Neural progenitor cell (in vitro differentiated cells): ENCODE measurements at regions not wholly inside any gene's neighbourhood (a gene's known extent, or its start where the extent isn't known, plus 50 kb on each side); places are given as distances from the start of the nearest gene placed in this dataset.

Experiments
- DNase-seq: peaks from one replicate; pipeline ENCODE4 v3.0.0-alpha.2; 2016; ENCODE audit warnings: low spot score
- H2AFZ ChIP-seq: fragments of 200-600 bp; sonication (generic); replicated peaks from 2 replicates; pipeline ENCODE4 v1.6.1; 2016; ENCODE audit warnings: antibody characterized with exemption
- H3F3A ChIP-seq: fragments of 200-600 bp; sonication (generic); 2 replicates; pipeline ENCODE4 v1.6.1; 2016; ENCODE audit warnings: antibody characterized with exemption, low read depth
- H3K27ac ChIP-seq: fragments of 200-600 bp; sonication (generic); 2 replicates; pipeline ENCODE4 v1.5.1; 2016; ENCODE audit warnings: mild to moderate bottlenecking
- H3K27me3 ChIP-seq: fragments of 200-600 bp; sonication (generic); 2 replicates; pipeline ENCODE4 v1.6.1; 2016; ENCODE audit warnings: mild to moderate bottlenecking, moderate library complexity
- H3K36me3 ChIP-seq: fragments of 200-600 bp; sonication (generic); 2 replicates; pipeline ENCODE4 v1.5.1; 2016
- H3K4me1 ChIP-seq: fragments of 200-600 bp; sonication (generic); 2 replicates; pipeline ENCODE4 v1.6.1; 2016; ENCODE audit warnings: mixed run types
- H3K4me2 ChIP-seq: fragments of 200-600 bp; sonication (generic); 2 replicates; pipeline ENCODE4 v1.6.1; 2016
- H3K4me3 ChIP-seq: fragments of 200-600 bp; sonication (generic); 2 replicates; pipeline ENCODE4 v1.5.1; 2016
- H3K79me2 ChIP-seq: fragments of 200-600 bp; sonication (generic); 2 replicates; pipeline ENCODE4 v1.6.1; 2016; ENCODE audit warnings: low read depth
- H3K9ac ChIP-seq: fragments of 200-600 bp; sonication (generic); 2 replicates; pipeline ENCODE4 v1.6.1; 2016
- H3K9me3 ChIP-seq: fragments of 200-600 bp; sonication (generic); 2 replicates; pipeline ENCODE4 v1.5.1; 2016; ENCODE audit warnings: low read depth
- H4K20me1 ChIP-seq: fragments of 200-600 bp; sonication (generic); 2 replicates; pipeline ENCODE4 v1.6.1; 2016; ENCODE audit warnings: low read depth
- H3K27ac Mint-ChIP-seq: 3 replicates; pipeline ENCODE4 v1.8.0; 2021; ENCODE audit warnings: mixed read lengths
- H3K27me3 Mint-ChIP-seq: 2 replicates; pipeline ENCODE4 v1.8.0; 2022; ENCODE audit warnings: low read depth, mild to moderate bottlenecking, inconsistent platforms, moderate library complexity, mixed read lengths; ENCODE audit not compliant: insufficient read depth
- H3K36me3 Mint-ChIP-seq: 3 replicates; pipeline ENCODE4 v1.8.0; 2021; ENCODE audit warnings: mixed read lengths
- H3K4me1 Mint-ChIP-seq: 3 replicates; pipeline ENCODE4 v1.8.0; 2021; ENCODE audit warnings: mixed read lengths
- H3K4me3 Mint-ChIP-seq: 3 replicates; pipeline ENCODE4 v1.8.0; 2021; ENCODE audit warnings: mild to moderate bottlenecking, moderate library complexity, mixed read lengths
- H3K9me3 Mint-ChIP-seq: 3 replicates; pipeline ENCODE4 v1.8.0; 2020; ENCODE audit warnings: mixed read lengths
- CTCF ChIP-seq: fragments of 200-600 bp; sonication (generic); IDR thresholded peaks from 2 replicates; pipeline ENCODE4 v1.5.1; 2017; ENCODE audit warnings: antibody characterized with exemption, mild to moderate bottlenecking
- EZH2 ChIP-seq: fragments of 200-600 bp; sonication (generic); IDR thresholded peaks from 2 replicates; pipeline ENCODE4 v1.6.1; 2017; ENCODE audit warnings: antibody characterized with exemption, mild to moderate bottlenecking, moderate library complexity
- EZH2phosphoT487 ChIP-seq: fragments of 200-600 bp; sonication (generic); IDR thresholded peaks from 2 replicates; pipeline ENCODE4 v1.6.1; 2017; ENCODE audit warnings: antibody characterized with exemption

GRCh38 chr11:134008634-134009071, 51.9 kb upstream of the IGSF9B start:
- TF ChIP-seq EZH2 (no peak), EZH2phosphoT487 (no peak), CTCF (no peak)
- Histone ChIP-seq H3K4me1 (no peaks in the 10 kb centered on the region), H3K27me3 (no peaks in the 10 kb centered on the region), H2AFZ (no peak overlapping the region), H3K4me2 (no peak overlapping the region), H3K9ac (no peak overlapping the region), H3K9me3 (no peaks in the 10 kb centered on the region), H3K36me3 (no peaks in the 10 kb centered on the region), H3F3A (no peaks in the 10 kb centered on the region), H3K79me2 (no peaks in the 10 kb centered on the region), H4K20me1 (no peaks in the 10 kb centered on the region), H3K4me3 (no peak overlapping the region), H3K27ac (no peak overlapping the region)
- H3K36me3 Mint-ChIP-seq = no peaks in the 10 kb centered on the region
- H3K27ac Mint-ChIP-seq = no peak overlapping the region
- no peaks in the 10 kb centered on the region for H3K9me3 Mint-ChIP-seq
- DNase-seq = no peak
- no peak overlapping the region for H3K4me3 Mint-ChIP-seq
- H3K4me1 Mint-ChIP-seq = peaks cover 3% of the 10 kb centered on the region
- H3K27me3 Mint-ChIP-seq = peaks cover 8% of the 10 kb centered on the region

GRCh38 chr11:134013518-134013917, 55.4 kb upstream of the JAM3 start:
- Histone ChIP-seq H3F3A (no peaks in the 10 kb centered on the region), H3K27me3 (peaks cover 29% of the 10 kb centered on the region), H3K27ac (no peak overlapping the region), H3K9me3 (no peaks in the 10 kb centered on the region), H3K36me3 (no peaks in the 10 kb centered on the region), H3K79me2 (no peaks in the 10 kb centered on the region), H4K20me1 (no peaks in the 10 kb centered on the region), H3K9ac (no peak overlapping the region), H3K4me2 (no peak overlapping the region), H2AFZ (no peak overlapping the region), H3K4me3 (no peak overlapping the region), H3K4me1 (no peaks in the 10 kb centered on the region)
- Mint-ChIP-seq H3K4me3 (no peak overlapping the region), H3K4me1 (no peaks in the 10 kb centered on the region), H3K9me3 (no peaks in the 10 kb centered on the region), H3K27me3 (peaks cover 11% of the 10 kb centered on the region), H3K27ac (no peak overlapping the region), H3K36me3 (no peaks in the 10 kb centered on the region)
- TF ChIP-seq CTCF (no peak), EZH2 (no peak)
- no peak for DNase-seq

GRCh38 chr11:134014511-134014910, 54.4 kb upstream of the JAM3 start:
- H3K9ac ChIP-seq = no peak overlapping the region
- H3K4me2 ChIP-seq = no peak overlapping the region
- no peaks in the 10 kb centered on the region for H3K36me3 Mint-ChIP-seq
- peaks cover 3% of the 10 kb centered on the region for H3K9me3 Mint-ChIP-seq
- no peak overlapping the region for H3K4me3 Mint-ChIP-seq
- H3K27me3 Mint-ChIP-seq = peaks cover 8% of the 10 kb centered on the region
- no peaks in the 10 kb centered on the region for H3K36me3 ChIP-seq
- no peak overlapping the region for H3K27ac ChIP-seq
- H3K9me3 ChIP-seq = no peaks in the 10 kb centered on the region
- H3K79me2 ChIP-seq = no peaks in the 10 kb centered on the region
- H3K4me1 ChIP-seq = no peaks in the 10 kb centered on the region
- H3K27ac Mint-ChIP-seq = no peak overlapping the region
- TF ChIP-seq CTCF (peak; percentile 71), EZH2 (no peak), EZH2phosphoT487 (no peak)
- H4K20me1 ChIP-seq = no peaks in the 10 kb centered on the region
- H3F3A ChIP-seq = no peaks in the 10 kb centered on the region
- no peak overlapping the region for H3K4me3 ChIP-seq
- peaks cover 2% of the 10 kb centered on the region for H3K4me1 Mint-ChIP-seq
- peak; percentile 64 for DNase-seq
- H3K27me3 ChIP-seq = peaks cover 29% of the 10 kb centered on the region
- H2AFZ ChIP-seq = no peak overlapping the region
